D721Med (cell line): ENCODE measurements at regions not wholly inside any gene's neighbourhood (a gene's known extent, or its start where the extent isn't known, plus 50 kb on each side); places are given as distances from the start of the nearest gene placed in this dataset.

Source experiments
- DNase-seq: peaks from one replicate; pipeline ENCODE4 v3.0.0; 2011; ENCODE audit warnings: low spot score; ENCODE audit not compliant: insufficient read length
- FAIRE-seq: peaks from 2 replicates; lab custom pipeline; 2011; peaks lifted over from hg19 to GRCh38; lab: Jason Lieb, UNC
- CTCF ChIP-seq: IDR thresholded peaks from 2 replicates; pipeline ENCODE4 v1.5.1; 2012; ENCODE audit warnings: mild to moderate bottlenecking, control low read depth; ENCODE audit not compliant: insufficient read depth; ENCODE audit errors: missing control alignments

DNA sequence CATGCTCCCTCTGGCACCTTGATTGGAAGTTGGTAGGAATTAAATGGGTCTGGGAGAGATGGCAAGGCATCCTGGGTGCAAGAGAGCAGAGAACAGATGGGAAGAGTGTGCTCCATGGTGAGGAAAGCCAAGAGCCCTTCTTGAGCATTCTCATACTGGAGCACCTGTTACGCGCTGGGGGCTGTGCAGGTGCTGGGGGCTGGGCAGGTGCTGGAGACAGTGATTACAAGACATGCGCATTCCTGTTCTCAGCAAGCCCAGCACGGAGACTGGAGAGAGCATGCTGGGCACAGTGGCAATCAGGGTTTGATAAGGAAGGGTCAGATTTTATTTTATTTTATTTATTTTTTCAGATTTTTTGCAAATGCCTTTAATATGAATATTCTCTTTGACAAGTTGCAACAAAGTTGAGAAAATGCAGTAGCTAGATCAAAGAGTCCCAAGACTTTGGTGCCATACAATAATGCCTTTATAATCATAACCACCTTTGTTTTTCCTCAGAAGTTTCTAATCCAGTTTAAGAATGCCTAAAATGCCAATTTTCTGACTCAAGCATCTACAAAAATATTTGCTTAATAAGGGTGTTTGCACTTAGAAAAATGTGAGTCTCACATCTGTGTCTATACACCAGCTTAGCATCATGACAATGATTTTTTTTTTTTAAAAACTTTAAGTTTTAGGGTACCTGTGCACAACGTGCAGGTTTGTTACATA is 193.3 kb downstream of the RNF152 start:
- FAIRE-seq (no peak), DNase-seq (no peak)
- no peak for TF ChIP-seq CTCF

DNA sequence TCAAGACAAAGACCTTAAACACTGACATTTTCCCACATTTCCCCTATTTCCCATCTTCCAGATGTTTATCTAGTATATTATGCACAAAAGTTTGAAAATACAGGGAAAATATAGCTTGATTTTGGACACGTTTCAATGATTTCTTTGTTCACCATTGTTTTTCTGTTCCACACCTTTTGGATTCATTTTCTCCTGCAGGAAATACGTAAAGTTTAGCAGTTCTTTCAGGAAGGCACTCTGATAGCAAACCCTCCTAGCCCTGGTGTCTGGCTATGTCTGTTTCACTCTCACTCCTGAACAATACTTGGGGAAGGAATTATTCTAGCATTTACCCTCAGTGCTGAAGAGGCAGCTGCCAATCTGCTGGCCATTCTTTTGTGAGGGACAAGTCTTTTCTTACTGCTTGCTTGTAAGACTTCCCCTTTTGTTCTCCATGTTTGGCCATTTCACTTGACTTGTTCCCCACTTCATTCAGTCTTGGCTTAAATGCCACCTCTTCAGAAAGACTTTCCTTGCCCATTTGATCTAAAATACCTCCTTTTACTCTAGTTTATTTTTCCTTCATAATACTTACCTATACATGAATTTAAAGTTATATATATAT is 195.4 kb downstream of the RNF152 start:
- FAIRE-seq (peak; percentile 97), DNase-seq (no peak)
- no peak for TF ChIP-seq CTCF

DNA sequence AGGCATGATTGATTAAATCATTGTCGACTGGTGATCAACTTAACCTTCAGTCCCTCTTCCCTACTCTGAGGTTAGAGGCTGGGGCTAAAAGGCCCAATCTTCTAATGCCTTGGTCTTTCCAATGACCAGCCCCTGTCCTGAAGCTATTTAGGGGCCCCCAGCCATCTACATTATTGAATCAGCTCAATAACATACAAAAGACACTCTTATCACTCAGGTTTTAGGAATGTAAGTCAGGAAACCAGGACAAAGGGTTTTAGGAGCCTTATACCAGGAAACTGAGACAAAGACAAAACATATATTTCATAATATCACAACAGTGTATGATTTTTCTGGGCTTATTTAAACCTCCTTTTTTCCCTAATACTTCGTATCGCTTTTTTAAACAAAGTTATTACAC is 198.6 kb downstream of the RNF152 start:
- DNase-seq (no peak), FAIRE-seq (peak; percentile 38)
- TF ChIP-seq CTCF = no peak

GRCh38 chr18:61690418-61691138 is 202.2 kb downstream of the RNF152 start:
- FAIRE-seq (no peak), DNase-seq (no peak)
- TF ChIP-seq CTCF = no peak

GRCh38 chr18:61687317-61687716 is 205.5 kb downstream of the RNF152 start:
- no peak for DNase-seq
- TF ChIP-seq CTCF = no peak
- no peak for FAIRE-seq

DNA sequence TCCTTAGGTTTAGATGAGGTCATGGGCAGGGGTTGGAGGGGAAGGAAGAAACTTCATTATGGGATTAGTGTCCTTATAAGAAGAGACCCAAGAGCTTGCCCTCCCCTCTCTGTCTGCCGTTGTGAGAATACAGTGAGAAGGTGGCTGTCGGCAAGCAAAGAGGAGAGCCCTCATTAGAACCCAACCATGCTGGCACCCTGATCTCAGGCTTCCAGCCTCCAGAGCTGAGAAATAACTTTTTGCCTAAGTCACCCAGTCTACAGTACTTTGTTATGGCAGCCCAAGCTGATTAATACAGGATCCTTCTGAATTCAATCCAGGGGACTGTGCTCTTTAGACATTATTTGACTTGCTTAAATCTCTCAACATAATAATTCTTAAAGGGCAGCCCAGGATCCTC is 209.0 kb downstream of the RNF152 start:
- no peak for TF ChIP-seq CTCF
- FAIRE-seq (peak; percentile 6), DNase-seq (no peak)

- DNase-seq (no peak), FAIRE-seq (no peak)
- no peak for TF ChIP-seq CTCF
These were observed 211.7 kb downstream of the RNF152 start for GRCh38 chr18:61681065-61681464.
